Glomerular endothelial cell (primary cell): ENCODE measurements at regions not wholly inside any gene's neighbourhood (a gene's known extent, or its start where the extent isn't known, plus 50 kb on each side); places are given as distances from the start of the nearest gene placed in this dataset.

Source experiments
- DNase-seq: peaks from one replicate; pipeline ENCODE4 v3.0.0-alpha.2; 2011; ENCODE audit warnings: low read depth, low spot score; ENCODE audit errors: extremely low read depth

GRCh38 chr13:95352486-95352885, 51.2 kb upstream of the ABCC4 start:
- no peak for DNase-seq

DNA sequence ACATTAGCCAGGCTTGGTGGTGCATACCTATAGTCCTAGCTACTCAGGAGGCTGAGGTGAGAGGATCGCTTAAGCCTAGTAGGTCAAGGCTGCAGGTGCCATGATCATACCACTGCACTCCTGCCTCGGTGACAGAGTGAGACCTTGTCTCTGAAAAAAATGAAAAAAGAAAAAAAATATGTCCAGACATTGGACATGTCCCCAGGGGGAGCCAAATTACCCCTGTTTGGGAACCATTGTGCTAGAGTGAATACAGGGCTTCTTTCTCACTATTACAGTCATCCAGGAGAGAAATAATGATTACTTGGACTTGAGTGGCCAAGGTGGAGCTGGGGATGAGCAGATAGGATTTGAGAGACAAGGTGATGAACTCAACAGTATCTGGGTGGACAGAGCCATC, 52.9 kb upstream of the ABCC4 start:
- no peak for DNase-seq

- no peak for DNase-seq
These were observed 53.6 kb upstream of the ABCC4 start for GRCh38 chr13:95354680-95355487.

DNA sequence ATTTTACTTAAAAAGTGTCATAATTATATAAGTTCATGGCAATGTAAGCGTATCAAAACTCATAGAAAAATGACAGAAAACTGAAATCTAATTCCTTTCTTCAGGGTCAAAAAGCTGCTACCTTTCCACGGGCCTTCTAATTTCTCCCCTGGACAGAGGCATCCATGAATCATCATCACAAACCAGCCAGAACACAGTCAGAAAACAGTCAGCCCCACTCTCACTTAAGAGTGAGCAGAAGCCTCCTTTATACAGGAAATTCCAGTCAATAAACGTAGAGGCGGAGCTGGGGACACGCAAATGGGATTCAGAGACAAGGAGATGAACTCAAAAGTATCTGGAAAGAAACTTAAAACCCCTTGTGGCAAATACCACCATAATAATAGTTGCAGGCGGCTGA, 54.2 kb upstream of the ABCC4 start:
- no peak for DNase-seq

DNA sequence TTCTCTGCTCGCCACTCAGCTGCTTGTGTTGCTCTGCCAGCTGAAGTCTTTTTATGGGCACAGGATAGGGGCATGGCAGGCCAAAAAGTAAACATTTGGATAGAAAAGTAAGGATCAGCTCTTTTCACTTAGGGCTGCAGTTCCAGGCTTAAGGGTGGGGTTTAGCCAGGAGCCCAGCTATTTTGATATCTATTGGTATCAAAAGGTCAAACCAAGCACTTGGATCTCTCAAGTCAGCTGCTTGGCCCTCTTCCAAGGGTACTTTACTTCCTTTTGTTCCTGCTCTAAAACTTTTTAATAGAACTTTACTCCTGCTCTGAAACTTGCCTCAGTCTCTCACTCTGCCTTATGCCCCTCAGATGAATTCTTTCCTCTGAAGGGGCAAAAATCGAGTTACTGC, 55.7 kb upstream of the ABCC4 start:
- no peak for DNase-seq

DNA sequence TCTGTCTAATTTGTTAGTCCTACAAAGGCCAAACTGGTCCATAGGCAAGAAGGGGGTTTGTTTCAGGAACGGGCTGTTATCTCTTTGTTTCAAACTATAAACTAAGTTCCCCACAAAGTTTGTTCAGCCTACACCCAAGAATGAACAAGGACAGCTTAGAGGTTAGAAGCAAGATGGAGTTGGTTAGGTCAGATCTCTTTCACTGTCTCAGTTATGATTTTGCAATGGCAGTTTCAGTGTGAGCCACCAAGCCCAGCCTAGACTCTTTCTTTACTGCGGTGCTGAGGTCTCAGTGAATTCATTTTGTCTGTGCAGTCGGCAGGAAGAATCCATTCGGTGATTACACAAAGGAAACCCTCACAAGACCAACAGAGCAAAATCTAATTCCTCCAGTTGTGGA, 56.6 kb upstream of the ABCC4 start:
- DNase-seq = no peak

DNA sequence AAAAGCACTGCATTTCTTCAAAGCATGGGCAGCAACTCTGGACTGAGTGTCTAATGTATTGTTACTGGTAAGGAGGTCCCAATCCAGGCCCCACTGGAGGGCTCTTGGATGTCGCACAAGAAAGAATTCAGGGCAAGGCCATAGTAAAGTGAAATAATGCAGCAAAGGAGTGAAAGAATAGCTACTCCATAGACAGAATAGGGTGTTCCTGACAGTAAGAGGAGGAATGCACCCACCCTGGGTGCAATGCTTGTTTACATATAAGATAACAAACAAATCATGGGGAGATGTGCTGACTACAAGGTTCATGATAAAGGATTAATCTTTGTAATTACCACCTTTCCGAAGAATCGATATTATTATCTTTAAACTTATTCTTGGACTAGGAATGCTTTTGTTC, 58.8 kb upstream of the ABCC4 start:
- DNase-seq = no peak

- DNase-seq = no peak
These were observed 59.3 kb upstream of the ABCC4 start for GRCh38 chr13:95360464-95361097.

- no peak for DNase-seq
These were observed 60.4 kb upstream of the ABCC4 start for GRCh38 chr13:95361686-95362085.

DNA sequence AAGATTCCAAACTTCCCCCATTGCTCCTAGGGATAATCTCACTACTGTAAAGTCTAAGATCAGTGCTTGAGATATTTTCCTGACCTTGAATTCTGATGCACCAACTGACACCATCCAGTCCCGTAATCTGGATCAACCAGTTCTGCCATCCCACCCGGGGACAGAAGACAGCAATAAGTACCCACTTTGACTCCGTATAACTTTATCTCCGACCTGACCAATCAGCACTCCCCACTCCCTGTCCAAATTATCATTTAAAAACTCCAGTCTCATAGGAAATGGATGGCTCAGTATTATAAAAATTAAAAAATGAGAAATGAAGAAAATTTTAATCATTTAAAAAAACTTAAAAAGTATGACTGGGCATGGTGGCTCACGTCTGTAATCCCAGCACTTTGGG, 61.4 kb upstream of the ABCC4 start:
- no peak for DNase-seq

DNA sequence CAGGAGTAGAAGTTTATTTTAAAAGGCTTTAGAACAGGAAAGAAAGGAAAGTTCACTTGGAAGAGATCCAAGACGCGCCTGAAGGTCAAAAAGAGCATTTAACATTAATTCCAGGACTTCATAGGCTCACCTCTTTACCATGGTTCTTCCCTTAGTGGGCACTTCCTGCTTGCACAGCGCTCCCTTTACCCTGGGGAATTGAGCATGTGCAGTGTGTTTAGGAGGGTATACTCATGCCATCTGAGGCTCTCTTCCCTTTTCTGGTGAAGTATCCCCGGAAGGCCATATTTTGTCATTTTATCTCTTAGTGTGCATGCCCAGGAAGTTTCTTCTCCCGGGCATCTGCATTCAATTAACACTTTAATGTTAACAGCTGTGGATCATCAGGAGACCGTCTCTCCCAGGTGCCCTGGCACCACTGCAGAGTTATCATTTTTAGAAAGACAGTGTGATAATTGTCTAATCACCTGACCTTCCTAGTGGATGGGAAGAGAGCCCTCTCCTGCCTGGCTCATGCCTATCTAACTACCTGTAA, 66.1 kb upstream of the ABCC4 start:
- DNase-seq = no peak

GRCh38 chr13:95368998-95369397, 67.7 kb upstream of the ABCC4 start:
- DNase-seq = no peak

DNA sequence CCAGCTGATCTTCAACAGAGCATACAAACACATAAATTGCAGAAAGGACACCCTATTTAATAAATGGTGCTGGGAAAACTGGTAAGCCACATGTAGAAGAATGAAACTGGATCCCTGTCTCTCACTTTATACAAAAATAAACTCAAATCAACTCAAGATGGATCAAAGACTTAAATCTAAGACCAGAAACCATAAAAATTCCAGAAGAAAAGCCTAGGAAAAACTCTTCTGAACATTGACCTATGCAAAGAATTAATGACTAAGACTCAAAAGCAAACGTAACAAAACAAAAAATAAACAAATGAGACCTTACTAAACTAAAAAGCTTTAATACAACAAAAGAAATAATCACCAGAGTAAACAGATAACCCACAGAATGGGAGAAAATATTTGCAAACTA, 74.5 kb upstream of the ABCC4 start:
- no peak for DNase-seq

DNA sequence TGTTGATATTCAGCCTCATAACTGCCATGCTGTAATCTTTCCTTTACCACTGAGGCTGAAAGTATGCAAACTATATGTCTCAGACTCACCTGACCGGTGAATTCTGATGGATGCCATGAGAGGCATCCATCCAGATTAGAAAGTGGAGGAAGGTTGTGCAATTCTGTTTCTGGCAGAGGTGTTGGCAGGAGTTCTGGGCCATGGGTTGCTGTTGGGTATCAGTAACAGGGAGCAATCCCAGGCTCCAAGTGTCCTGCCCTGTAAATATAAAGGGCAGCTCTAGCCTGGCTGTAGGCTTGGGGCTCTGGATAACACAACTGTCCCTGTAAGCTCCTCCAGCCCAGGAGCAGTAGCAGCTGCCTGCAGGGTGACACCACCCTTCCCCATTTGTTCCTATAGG, 77.4 kb upstream of the ABCC4 start:
- no peak for DNase-seq

DNA sequence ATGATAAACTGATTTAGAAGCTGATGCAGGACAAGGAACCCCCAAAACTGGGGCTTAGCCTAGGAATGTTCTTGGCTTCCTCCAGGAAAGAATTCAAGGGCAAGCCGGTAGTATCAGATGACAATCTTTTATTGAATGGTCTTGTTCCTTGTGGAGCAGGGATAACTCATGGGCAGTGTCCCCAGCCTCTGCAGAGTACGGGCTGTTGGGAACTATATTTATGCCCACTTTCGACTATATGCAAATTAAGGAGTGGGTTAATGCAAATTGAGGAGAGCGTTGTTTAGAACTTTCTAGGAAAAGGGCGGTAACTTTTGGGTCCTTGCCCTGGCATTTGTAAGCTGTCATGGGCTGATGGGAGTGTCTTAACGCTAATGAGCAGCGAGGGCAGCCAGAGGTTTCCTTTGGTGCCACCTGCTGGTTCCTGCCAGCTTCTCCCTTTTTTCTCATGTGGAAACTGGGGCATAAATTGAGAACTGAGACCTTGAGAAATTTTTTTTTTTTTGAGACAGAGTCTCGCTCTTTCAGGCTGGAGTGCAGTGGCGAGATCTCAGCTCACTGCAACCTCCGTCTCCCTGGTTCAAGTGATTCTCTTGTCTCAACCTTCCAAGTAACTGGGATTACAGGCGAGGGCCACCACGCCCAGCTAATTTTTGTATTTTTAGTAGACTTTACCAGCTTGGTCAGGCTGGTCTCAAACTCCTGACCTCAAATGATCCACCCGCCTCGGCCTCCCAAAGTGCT, 79.4 kb upstream of the ABCC4 start:
- DNase-seq = peak; percentile 72

- DNase-seq = no peak
These were observed 79.9 kb upstream of the ABCC4 start for GRCh38 chr13:95381212-95381527.

DNA sequence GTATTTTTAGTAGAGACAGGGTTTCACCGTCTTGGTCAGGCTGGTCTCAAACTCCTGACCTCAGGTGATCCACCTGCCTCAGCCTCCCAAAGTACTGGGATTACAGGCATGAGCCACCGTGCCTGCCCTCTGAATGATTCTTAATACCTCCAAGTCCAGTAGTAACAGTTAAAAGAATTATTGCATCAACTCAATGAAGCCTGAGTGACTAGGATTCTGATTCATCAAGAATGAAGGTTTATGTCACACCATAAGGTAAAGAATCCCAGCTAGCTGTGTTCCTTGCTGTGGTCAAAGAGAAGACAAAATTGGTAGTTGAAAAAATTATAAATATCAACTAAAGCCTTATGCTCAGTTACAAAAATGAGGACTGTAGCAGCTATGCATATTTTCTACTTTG, 81.2 kb upstream of the ABCC4 start:
- DNase-seq = no peak

GRCh38 chr13:95382916-95383315, 81.7 kb upstream of the ABCC4 start:
- DNase-seq = no peak

- DNase-seq = no peak
These were observed 84.1 kb upstream of the ABCC4 start for GRCh38 chr13:95385373-95385772.

DNA sequence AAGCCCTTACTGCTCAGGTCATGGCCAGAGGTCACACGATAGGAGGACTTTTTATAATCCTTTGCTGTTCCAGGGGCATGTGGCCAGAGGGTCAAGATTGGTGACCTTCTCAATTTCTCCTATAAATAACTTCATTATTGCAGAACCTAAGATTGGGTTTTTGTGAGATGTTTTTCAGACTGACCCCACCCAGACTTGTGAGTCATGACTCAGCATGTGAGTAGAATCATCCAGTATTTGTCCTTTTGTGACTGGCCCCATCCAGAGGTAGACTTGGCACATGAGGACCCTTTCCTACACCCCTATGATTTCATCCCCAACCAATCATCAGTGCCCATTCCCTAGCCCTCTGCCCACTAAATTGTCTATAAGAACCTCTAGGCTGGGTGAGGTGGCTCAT, 84.5 kb upstream of the ABCC4 start:
- no peak for DNase-seq

DNA sequence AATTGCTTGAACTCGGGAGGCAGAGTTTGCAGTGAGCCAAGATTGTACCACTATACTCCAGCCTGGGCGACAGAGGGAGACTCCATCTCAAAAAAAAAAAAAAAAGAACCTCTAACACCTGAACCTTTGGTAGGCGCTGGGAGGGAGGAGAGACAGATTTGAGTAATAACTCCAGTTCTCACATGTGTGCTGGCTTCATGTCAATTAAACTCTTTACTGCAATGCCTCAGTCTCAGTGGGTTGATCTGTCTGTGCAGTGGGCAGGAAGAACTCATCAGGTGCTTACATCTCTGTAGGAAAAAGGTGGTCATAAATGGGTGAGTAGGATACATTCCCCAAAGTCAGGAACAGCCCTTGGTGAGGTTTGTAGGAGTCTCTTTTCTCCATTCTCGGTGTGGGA, 85.1 kb upstream of the ABCC4 start:
- no peak for DNase-seq

- DNase-seq = no peak
These were observed 86.5 kb upstream of the ABCC4 start for GRCh38 chr13:95387733-95388207.
